Occipital lobe (tissue), 1 donor: ENCODE measurements at regions not wholly inside any gene's neighbourhood (a gene's known extent, or its start where the extent isn't known, plus 50 kb on each side); places are given as distances from the start of the nearest gene placed in this dataset.

ENCODE experiments used
- DNase-seq: peaks from one replicate; lab custom pipeline; 2025; lab: John Stamatoyannopoulos, UW

GRCh38 chr10:75347186-75347585, 54.4 kb downstream of the ZNF503 start:
- DNase-seq = no peak

GRCh38 chr10:75345738-75346137, 55.8 kb downstream of the ZNF503 start:
- no peak for DNase-seq

- DNase-seq = no peak
These were observed 57.4 kb downstream of the ZNF503 start for GRCh38 chr10:75344170-75344569.

DNA sequence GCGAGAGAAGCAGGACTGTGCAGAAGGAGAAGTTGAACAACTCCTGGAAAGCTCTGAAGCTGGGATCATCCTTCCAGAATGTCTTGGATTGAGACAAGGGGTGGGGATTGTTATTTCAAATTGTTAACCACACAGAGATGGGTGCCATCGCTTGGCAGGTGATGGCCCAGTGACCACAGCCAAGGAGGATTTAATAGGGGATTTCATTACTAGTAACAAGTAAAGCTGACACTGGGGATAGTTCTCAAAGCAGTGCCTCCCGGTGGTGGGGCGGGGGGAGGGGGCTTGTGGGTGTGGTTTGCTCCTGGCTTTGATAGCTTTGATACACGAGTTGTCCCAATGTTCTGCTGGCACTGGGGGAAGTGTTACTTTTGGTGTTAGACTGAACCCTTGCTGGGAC, 59.2 kb downstream of the ZNF503 start:
- DNase-seq = no peak

GRCh38 chr10:75335983-75336382, 65.6 kb downstream of the ZNF503 start:
- no peak for DNase-seq

DNA sequence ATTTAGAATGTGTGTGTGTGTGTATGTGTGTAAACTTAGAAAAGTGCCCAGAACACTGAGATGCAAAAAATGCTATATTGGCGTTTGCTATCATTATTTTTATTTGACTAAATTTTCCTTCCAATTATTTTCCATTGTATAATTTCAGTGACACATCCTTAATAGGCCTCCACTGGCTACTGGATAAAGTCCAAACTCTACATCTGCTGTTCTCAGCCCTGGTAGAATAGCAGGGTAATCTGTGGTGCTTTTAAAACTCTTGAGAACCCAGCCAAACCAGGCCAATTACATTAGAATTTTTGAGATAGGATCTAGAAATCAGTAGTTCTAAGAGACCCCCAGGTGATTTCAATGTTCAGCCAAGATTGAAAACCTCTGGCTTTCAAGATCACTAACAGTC, 66.4 kb downstream of the ZNF503 start:
- no peak for DNase-seq

DNA sequence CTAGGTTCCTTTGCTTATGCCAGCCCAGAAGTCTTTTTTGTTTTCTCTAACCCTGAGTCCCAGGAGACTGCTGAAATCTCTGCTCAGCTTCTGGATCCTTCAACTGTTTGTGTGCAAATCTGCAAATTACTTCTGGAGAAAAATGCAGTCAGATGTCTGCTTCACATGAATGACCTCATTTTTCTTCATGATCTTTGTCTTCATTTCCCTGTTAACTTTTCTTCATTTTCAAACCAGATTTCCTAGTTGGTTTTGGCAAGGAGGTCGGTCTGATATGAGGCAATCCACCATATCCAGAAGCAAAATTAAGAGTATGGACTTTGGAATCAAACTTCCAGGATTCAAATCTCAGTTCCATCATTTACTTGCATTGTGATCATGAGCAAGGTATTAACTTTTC, 66.8 kb downstream of the ZNF503 start:
- DNase-seq = no peak

- DNase-seq = no peak
These were observed 69.5 kb downstream of the ZNF503 start for GRCh38 chr10:75332081-75332480.

DNA sequence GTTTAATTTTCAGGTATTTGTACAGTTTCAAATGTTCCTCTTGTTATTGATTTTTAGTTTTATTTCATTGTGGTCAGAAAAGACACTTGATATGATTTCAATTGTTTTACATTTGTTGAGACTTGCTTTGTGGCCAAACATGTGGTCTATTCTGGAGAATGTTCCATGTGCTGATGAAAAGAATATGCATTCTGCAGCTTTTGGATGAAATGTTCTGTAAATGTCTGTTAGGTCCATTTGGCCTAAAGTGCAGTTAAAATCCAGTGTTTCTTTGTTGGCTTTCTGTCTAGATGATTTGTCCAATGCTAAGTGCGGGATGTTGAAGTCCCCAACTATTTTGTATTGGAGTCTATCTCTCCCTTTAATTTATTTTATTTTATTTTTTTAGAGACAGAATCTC, 70.5 kb downstream of the ZNF503 start:
- DNase-seq = no peak

- no peak for DNase-seq
These were observed 72.3 kb downstream of the ZNF503 start for GRCh38 chr10:75329190-75329745.

DNA sequence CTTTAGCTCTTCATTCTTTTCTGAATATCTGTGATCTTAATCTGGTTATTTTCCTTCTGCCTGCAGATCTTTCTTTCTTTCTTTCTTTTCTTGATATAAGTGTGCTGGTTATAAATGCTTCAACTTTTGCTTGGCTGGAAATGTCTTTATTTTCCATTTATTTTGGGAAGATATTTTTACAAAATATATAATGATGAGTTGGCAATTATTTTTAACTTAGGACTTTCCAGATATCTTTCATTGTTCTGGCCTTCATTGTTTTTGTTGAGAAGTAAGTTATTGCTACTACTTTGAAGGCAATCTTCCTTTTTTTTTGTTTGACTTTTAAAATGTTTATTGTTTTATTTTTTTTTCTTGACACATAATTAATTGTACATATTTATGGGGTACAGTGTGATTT, 75.3 kb downstream of the ZNF503 start:
- no peak for DNase-seq

- no peak for DNase-seq
These were observed 82.3 kb downstream of the ZNF503 start for GRCh38 chr10:75319274-75319673.

GRCh38 chr10:75314570-75314969, 78.8 kb upstream of the COMTD1 start:
- no peak for DNase-seq

DNA sequence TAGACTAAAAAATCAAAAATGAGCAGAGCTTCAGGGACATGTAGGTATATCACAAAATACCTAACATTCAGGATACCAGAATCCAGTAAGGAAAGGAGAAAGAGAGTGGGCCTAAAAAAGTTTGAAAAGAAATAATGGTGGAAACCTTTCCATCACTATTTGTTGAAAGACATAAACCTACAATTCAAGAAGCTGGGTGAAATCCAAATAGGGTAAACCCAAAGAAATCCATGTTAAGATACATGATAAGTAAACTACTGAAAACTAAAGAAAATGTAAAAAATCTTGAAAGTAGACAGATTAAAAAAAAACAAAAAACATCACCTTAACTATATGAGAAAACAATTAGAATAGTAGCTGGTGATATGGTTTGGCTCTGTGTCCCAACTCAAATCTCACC, 76.7 kb upstream of the COMTD1 start:
- no peak for DNase-seq

DNA sequence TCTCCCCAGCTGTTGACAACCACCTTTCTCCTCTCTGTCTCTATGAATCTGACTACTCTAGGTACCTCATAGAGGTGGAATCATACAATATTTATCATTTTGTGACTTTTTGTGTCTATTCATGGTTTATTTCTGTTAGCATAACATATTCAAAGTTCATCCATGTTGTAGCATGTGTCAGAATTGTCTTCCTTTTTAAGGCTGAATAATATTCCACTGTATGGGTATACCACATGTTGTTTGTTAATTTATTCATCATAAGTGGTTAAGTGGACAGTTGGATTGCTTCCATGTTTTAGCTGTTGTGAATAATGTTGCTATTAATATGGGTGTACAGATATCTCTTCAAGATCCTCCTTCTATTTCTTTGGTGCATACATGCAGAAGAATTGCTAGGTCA, 69.9 kb upstream of the COMTD1 start:
- DNase-seq = no peak

DNA sequence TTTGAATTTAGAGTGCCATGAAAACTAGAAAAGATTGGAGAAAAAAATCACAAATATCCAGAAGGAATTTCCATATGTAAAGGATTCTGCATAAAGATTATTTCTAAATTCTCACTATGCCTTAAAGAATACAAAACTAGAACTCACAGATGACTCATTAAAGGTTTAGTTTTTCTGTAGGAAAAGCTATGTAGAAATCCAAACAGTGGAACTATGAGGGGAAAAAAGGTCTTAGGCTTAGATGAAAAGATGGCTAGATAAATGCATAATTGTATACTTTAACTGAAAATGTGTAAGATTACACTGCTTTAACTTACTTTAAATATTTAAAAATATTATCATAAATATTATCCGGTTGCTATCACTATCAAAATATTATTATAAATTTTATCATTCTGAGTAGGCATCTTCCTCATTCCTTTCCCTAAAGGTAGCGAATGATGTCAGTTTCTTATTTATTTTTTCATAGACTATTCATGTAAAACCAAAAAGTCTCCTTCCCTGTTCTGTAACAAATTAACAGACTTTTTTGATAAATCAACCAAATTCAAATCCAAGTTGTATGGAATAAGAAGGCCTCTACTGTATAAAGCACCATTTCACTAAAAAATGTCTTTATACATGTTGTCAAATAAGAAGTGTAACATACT, 69.1 kb upstream of the COMTD1 start:
- no peak for DNase-seq

GRCh38 chr10:75304313-75304712, 68.6 kb upstream of the COMTD1 start:
- DNase-seq = no peak

DNA sequence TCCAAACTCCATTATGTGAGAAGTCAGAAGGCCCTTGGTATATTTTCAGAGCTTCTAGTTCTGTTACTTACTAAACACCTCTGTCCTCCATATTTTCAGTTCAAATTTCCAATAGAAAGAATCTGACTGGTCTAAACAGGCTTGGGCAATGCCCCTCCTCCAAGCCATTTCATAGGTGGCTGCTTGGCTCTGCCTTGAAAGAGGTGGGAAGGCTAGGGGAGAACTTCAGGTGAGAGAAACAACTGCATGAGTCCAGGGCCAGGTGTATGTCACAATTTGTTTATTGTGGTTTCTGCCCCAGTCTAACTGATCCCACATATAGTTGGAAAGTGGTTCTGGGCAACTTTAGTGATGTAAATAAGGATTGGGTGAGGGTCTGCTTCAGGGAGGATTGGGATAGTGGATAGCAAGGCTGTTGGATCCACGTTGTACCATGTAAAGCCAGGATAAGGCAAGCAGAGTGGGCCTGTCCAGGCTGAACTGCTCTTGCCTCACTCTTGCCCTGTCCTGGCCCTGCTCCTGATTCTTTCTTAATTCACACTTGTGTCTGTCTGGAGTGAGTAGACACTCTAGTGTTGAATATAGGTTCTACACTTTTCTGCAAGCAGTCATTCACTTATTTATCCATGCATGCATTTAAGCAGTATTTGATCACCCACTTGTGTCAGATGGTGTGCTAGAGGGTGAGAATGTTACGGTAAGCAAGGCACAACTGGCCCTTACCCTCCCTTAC, 67.5 kb upstream of the COMTD1 start:
- no peak for DNase-seq

GRCh38 chr10:75302029-75302428, 66.3 kb upstream of the COMTD1 start:
- DNase-seq = no peak

DNA sequence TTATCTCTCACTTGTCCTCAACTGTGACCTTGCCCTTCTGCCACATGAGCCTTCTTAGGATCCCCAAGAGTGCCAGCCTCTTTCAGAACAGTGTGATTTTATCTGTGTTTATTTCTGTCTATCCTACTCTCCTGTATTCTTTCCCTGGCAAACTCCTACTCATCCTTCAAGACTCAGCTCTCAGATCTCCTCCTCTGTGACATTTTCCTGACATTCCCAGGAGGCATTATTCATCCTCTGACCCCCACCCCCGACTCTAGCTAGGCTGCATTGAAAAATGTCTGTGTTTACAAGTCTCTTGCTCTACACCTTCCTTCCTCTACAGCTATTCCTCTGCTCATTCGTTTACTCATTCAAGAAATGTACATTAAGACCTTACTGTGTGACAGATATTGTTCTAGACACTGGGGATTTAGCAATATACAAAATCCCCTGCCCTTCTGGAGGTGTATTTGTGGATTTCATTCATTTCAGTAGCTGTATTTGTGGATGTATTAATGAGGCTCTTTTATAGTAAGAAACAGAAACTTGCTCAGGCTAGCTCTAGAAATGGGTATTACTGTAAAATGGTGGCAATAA, 61.4 kb upstream of the COMTD1 start:
- no peak for DNase-seq

DNA sequence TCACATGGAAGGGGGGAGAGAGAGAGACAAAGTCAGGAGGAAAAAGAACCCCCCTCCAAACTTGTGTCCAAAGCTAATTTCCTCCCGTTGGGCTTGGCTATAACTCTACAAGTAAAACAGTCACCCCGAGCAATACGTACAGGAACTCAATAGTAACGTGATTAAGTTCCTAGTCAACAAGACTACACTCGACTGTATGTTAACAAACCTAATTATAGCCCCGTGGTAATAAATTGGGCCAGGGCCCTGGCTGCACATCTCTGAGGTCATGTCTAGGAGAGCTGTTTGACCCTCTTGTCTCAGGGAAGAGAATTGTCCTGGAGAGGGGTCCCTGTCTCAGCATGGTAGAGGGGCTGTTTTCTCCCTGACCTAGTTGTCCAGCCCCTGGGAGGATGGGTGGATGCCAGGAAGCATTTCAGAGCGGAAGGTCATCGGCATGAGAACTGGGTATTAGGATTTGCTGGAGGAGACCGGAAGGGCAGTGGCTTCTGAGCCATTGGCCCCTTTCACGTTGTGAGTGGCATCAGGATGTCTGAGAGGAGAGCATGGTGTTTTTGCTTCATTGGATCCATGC, 60.2 kb upstream of the COMTD1 start:
- no peak for DNase-seq
